Glomerular visceral epithelial cell (primary cell): ENCODE measurements at regions not wholly inside any gene's neighbourhood (a gene's known extent, or its start where the extent isn't known, plus 50 kb on each side); places are given as distances from the start of the nearest gene placed in this dataset.
A peak's percentile ranks its signal among the peaks of the same experiment; 100 is the strongest.
"Not testable (repeated sequence)": the region's sequence is repeated elsewhere in the genome, so short reads cannot be mapped to it uniquely, and the experiment has no call there.

Experiments
- DNase-seq: peaks from one replicate; pipeline ENCODE4 v3.0.0-alpha.2; 2016; ENCODE audit errors: extremely low spot score

GRCh38 chr3:157857440-157857839 lies 248.8 kb downstream of the SHOX2 start:
- no peak for DNase-seq

- no peak for DNase-seq
Observed at GRCh38 chr3:157856078-157856939, 249.9 kb downstream of the SHOX2 start.

GRCh38 chr3:157845839-157846238 lies 260.4 kb downstream of the SHOX2 start:
- DNase-seq, result not testable (repeated sequence)

- peak; percentile 16 for DNase-seq
Observed at GRCh38 chr3:157844800-157845565, 261.2 kb downstream of the SHOX2 start.

- DNase-seq, result no peak
Observed at GRCh38 chr3:157844216-157844615, 262.0 kb downstream of the SHOX2 start.

- no peak for DNase-seq
Observed at GRCh38 chr3:157841029-157841428, 265.2 kb downstream of the SHOX2 start.

GRCh38 chr3:157840564-157840963 lies 265.7 kb downstream of the SHOX2 start:
- DNase-seq, result no peak

- DNase-seq, result no peak
Observed at GRCh38 chr3:157838457-157838856, 267.8 kb downstream of the SHOX2 start.

- no peak for DNase-seq
Observed at GRCh38 chr3:157837336-157837735, 268.9 kb downstream of the SHOX2 start.

GRCh38 chr3:157836022-157836421 lies 270.2 kb downstream of the SHOX2 start:
- no peak for DNase-seq

- DNase-seq, result no peak
Observed at GRCh38 chr3:157832588-157832987, 273.6 kb downstream of the SHOX2 start.

- DNase-seq, result no peak
Observed at GRCh38 chr3:157830556-157831236, 275.5 kb downstream of the SHOX2 start.

GRCh38 chr3:157829786-157830185 lies 276.4 kb downstream of the SHOX2 start:
- no peak for DNase-seq

GRCh38 chr3:157824281-157824680 lies 281.9 kb downstream of the SHOX2 start:
- no peak for DNase-seq

- no peak for DNase-seq
Observed at GRCh38 chr3:157823050-157823449, 283.2 kb downstream of the SHOX2 start.

- no peak for DNase-seq
Observed at GRCh38 chr3:157820157-157820517, 286.1 kb downstream of the SHOX2 start.

GRCh38 chr3:157819270-157820156 lies 286.7 kb downstream of the SHOX2 start:
- DNase-seq, result no peak

GRCh38 chr3:157816896-157817295 lies 289.3 kb downstream of the SHOX2 start:
- no peak for DNase-seq

- DNase-seq, result no peak
Observed at GRCh38 chr3:157816296-157816695, 289.9 kb downstream of the SHOX2 start.

- no peak for DNase-seq
Observed at GRCh38 chr3:157815739-157816138, 290.5 kb downstream of the SHOX2 start.

- DNase-seq, result no peak
Observed at GRCh38 chr3:157810924-157811718, 295.1 kb downstream of the SHOX2 start.
